H1 (cell line): ENCODE measurements at regions not wholly inside any gene's neighbourhood (a gene's known extent, or its start where the extent isn't known, plus 50 kb on each side); places are given as distances from the start of the nearest gene placed in this dataset.

Experiments used
- CTCF ChIA-PET: fragments of 300-600 bp; sonication (Branson Sonifier 250); formaldehyde crosslinking; loops from one replicate; lab custom pipeline; 2021; ENCODE audit not compliant: partially characterized antibody; lab: Charles Lee
- POLR2A ChIA-PET: fragments of 300-600 bp; sonication (Branson Sonifier 250); formaldehyde crosslinking; loops from one replicate; lab custom pipeline; 2021; ENCODE audit warnings: inconsistent platforms; ENCODE audit not compliant: partially characterized antibody; lab: Charles Lee
- DNase-seq, 2 experiments: peaks; one replicate each; pipeline versions ENCODE4 v3.0.0 to v3.0.0-alpha.2; 2010 to 2022; ENCODE audit warnings: low spot score in 2 of 2, low read depth in 1 of 2, mixed read lengths in 1 of 2
- FAIRE-seq: peaks from 2 replicates; lab custom pipeline; 2011; peaks lifted over from hg19 to GRCh38; lab: Jason Lieb, UNC
- H2AFZ ChIP-seq: 2 replicates; pipeline ENCODE4 v1.8.1; 2012; ENCODE audit warnings: low read length, inconsistent platforms
- H2AK5ac ChIP-seq: 2 replicates; pipeline ENCODE4 v1.6.1; 2013; ENCODE audit warnings: low read depth, low read length
- H2BK120ac ChIP-seq: replicated peaks from 2 replicates; pipeline ENCODE3; 2013; ENCODE audit warnings: low read depth, low read length, inconsistent platforms
- H2BK12ac ChIP-seq: 2 replicates; pipeline ENCODE4 v1.6.1; 2013; ENCODE audit warnings: low read depth, low read length
- H2BK15ac ChIP-seq: 2 replicates; pipeline ENCODE4 v1.6.1; 2013; ENCODE audit warnings: low read length
- H2BK20ac ChIP-seq: 2 replicates; pipeline ENCODE4 v1.6.1; 2013; ENCODE audit warnings: low read length
- H2BK5ac ChIP-seq: 2 replicates; pipeline ENCODE4 v1.6.1; 2013; ENCODE audit warnings: low read depth, low read length
- H3K14ac ChIP-seq: 2 replicates; pipeline ENCODE4 v1.6.1; 2013; ENCODE audit warnings: inconsistent platforms; ENCODE audit not compliant: insufficient read length
- H3K18ac ChIP-seq: 2 replicates; pipeline ENCODE4 v1.6.1; 2013; ENCODE audit warnings: low read length; ENCODE audit errors: extremely low read depth
- H3K23ac ChIP-seq: 2 replicates; pipeline ENCODE4 v1.6.1; 2013; ENCODE audit warnings: inconsistent platforms; ENCODE audit not compliant: insufficient read length
- H3K23me2 ChIP-seq: 2 replicates; pipeline ENCODE4 v1.6.1; 2013; ENCODE audit warnings: low read depth, low read length
- H3K27ac ChIP-seq: 2 replicates; pipeline ENCODE4 v1.6.1; 2011; ENCODE audit warnings: low read depth, low read length, inconsistent platforms
- H3K27me3 ChIP-seq, 4 experiments: replicated peaks in 1 of 4; 1 replicate in 1 of 4; 2 replicates in 3 of 4; pipeline versions ENCODE4 v1.6.1 to v1.8.1; 2011 to 2013; ENCODE audit warnings: low read length in 3 of 4, mild to moderate bottlenecking in 3 of 4, inconsistent platforms in 2 of 4, mixed read lengths in 2 of 4, moderate library complexity in 1 of 4; ENCODE audit not compliant: control insufficient read depth in 3 of 4, insufficient read depth in 3 of 4; ENCODE audit errors: extremely low read depth in 1 of 4
- H3K36me3 ChIP-seq, 4 experiments: 2 replicates each; pipeline versions ENCODE4 v1.6.1 to v1.8.1; 2011 to 2013; ENCODE audit warnings: mild to moderate bottlenecking in 4 of 4, low read length in 3 of 4, moderate library complexity in 2 of 4, control low read depth in 1 of 4, inconsistent platforms in 1 of 4; ENCODE audit not compliant: insufficient read depth in 4 of 4, control insufficient read depth in 2 of 4
- H3K4ac ChIP-seq: replicated peaks from 2 replicates; pipeline ENCODE3; 2013; ENCODE audit warnings: low read length, low read depth, mixed read lengths, inconsistent platforms; ENCODE audit not compliant: insufficient read length
- H3K4me1 ChIP-seq, 4 experiments: replicated peaks in 1 of 4; 1 replicate in 1 of 4; 2 replicates in 3 of 4; pipeline versions ENCODE4 v1.6.1 to v1.8.1; 2011 to 2013; ENCODE audit warnings: low read length in 3 of 4, inconsistent platforms in 2 of 4, mixed read lengths in 1 of 4; ENCODE audit not compliant: insufficient read depth in 4 of 4, control insufficient read depth in 3 of 4
- H3K4me2 ChIP-seq, 2 experiments: 2 replicates each; pipeline versions ENCODE4 v1.6.1 to v1.8.1; 2011 to 2013; ENCODE audit warnings: low read depth in 2 of 2, low read length in 2 of 2, control low read depth in 1 of 2, inconsistent platforms in 1 of 2, mild to moderate bottlenecking in 1 of 2; ENCODE audit not compliant: insufficient read depth in 1 of 2
- H3K4me3 ChIP-seq, 4 experiments: fragments of 200-600, 300-600 bp in 1 of 4; sonication (generic), shearing (Covaris generic), sonication (Bioruptor Twin) in 1 of 4; 2 replicates each; pipeline versions ENCODE4 v1.5.1 to v1.8.1; 2011 to 2016; ENCODE audit warnings: low read length in 4 of 4, low read depth in 3 of 4, control low read depth in 2 of 4, inconsistent platforms in 2 of 4, mild to moderate bottlenecking in 2 of 4, mixed read lengths in 1 of 4, moderate library complexity in 1 of 4; ENCODE audit not compliant: insufficient read depth in 2 of 4; ENCODE audit errors: extremely low read depth in 1 of 4
- H3K56ac ChIP-seq: replicated peaks from 2 replicates; pipeline ENCODE3; 2013; ENCODE audit warnings: low read depth, mild to moderate bottlenecking, mixed read lengths, low read length, inconsistent platforms; ENCODE audit not compliant: insufficient read length
- H3K79me1 ChIP-seq: 2 replicates; pipeline ENCODE4 v1.6.1; 2013; ENCODE audit warnings: low read depth, low read length, control low read depth
- H3K79me2 ChIP-seq, 2 experiments: 2 replicates each; pipeline versions ENCODE4 v1.6.1 to v1.8.1; 2012 to 2013; ENCODE audit warnings: low read length in 2 of 2, mild to moderate bottlenecking in 2 of 2, inconsistent platforms in 1 of 2; ENCODE audit not compliant: insufficient read depth in 2 of 2, control insufficient read depth in 1 of 2
- H3K9ac ChIP-seq, 4 experiments: replicated peaks in 1 of 4; 1 replicate in 1 of 4; 2 replicates in 3 of 4; pipeline versions ENCODE4 v1.6.1 to v1.8.1; 2011 to 2013; ENCODE audit warnings: low read depth in 3 of 4, low read length in 3 of 4, control low read depth in 2 of 4, mild to moderate bottlenecking in 2 of 4, moderate library complexity in 2 of 4, inconsistent platforms in 1 of 4; ENCODE audit errors: extremely low read depth in 1 of 4
- H3K9me3 ChIP-seq, 2 experiments: 2 replicates each; pipeline versions ENCODE4 v1.6.1 to v1.8.1; 2012 to 2013; ENCODE audit warnings: mild to moderate bottlenecking in 2 of 2, moderate library complexity in 2 of 2, control low read depth in 1 of 2, inconsistent platforms in 1 of 2, low read depth in 1 of 2, low read length in 1 of 2, mixed read lengths in 1 of 2; ENCODE audit not compliant: insufficient read depth in 2 of 2
- H4K20me1 ChIP-seq, 2 experiments: replicated peaks in 1 of 2; 2 replicates each; pipeline versions ENCODE3 to v1.8.1; 2011 to 2013; ENCODE audit warnings: inconsistent platforms in 2 of 2, low read length in 2 of 2, mild to moderate bottlenecking in 1 of 2; ENCODE audit not compliant: insufficient read depth in 2 of 2, control insufficient read depth in 1 of 2
- H4K5ac ChIP-seq: 2 replicates; pipeline ENCODE4 v1.6.1; 2013; ENCODE audit warnings: low read length, low read depth, mixed read lengths, inconsistent platforms; ENCODE audit not compliant: insufficient read length
- H4K8ac ChIP-seq: 2 replicates; pipeline ENCODE4 v1.8.0; 2013; ENCODE audit warnings: mild to moderate bottlenecking, moderate library complexity, low read length, inconsistent platforms; ENCODE audit not compliant: insufficient read depth; ENCODE audit errors: extremely low read depth
- H4K91ac ChIP-seq: replicated peaks from 2 replicates; pipeline ENCODE3; 2013; ENCODE audit warnings: low read length, mixed read lengths, inconsistent platforms; ENCODE audit not compliant: insufficient read length
- BACH1 ChIP-seq: IDR thresholded peaks from 2 replicates; pipeline ENCODE4 v1.6.1; 2012; ENCODE audit warnings: low read length, improper control_type of control experiment
- CBX5 ChIP-seq: fragments of 300-800, 300-1000 bp; sonication (generic); IDR thresholded peaks from 2 replicates; pipeline ENCODE4 v1.7.1; 2016; ENCODE audit warnings: antibody characterized with exemption, low read length, low read depth
- CHD2 ChIP-seq: IDR thresholded peaks from 2 replicates; pipeline ENCODE4 v1.6.1; 2012; ENCODE audit warnings: low read length, improper control_type of control experiment
- CTCF ChIP-seq, 3 experiments: IDR thresholded peaks; 1 replicate in 2 of 3; 2 replicates in 1 of 3; pipeline versions ENCODE4 v1.5.1 to v1.6.1; 2011; ENCODE audit warnings: low read length in 3 of 3, mild to moderate bottlenecking in 3 of 3, inconsistent platforms in 2 of 3, low read depth in 1 of 3, moderate library complexity in 1 of 3; ENCODE audit not compliant: insufficient read depth in 1 of 3; ENCODE audit errors: control extremely low read depth in 1 of 3
- EGR1 ChIP-seq: IDR thresholded peaks from 2 replicates; pipeline ENCODE4 v1.6.1; 2011; ENCODE audit warnings: low read depth, low read length, borderline replicate concordance
- EZH2 ChIP-seq: fragments of 200-600 bp; sonication (generic); IDR thresholded peaks from 2 replicates; pipeline ENCODE4 v1.7.1; 2012; ENCODE audit warnings: low read depth, mild to moderate bottlenecking, moderate library complexity, low read length, inconsistent platforms; ENCODE audit not compliant: severe bottlenecking
- HDAC6 ChIP-seq: IDR thresholded peaks from one replicate; pipeline ENCODE4 v1.7.1; 2012; ENCODE audit warnings: low read depth, mild to moderate bottlenecking, inconsistent platforms, low read length, moderate library complexity
- POLR2A ChIP-seq, 2 experiments: IDR thresholded peaks; 1 replicate in 1 of 2; 2 replicates in 1 of 2; pipeline ENCODE4 v1.6.1; 2011; ENCODE audit warnings: low read depth in 2 of 2, low read length in 2 of 2, mild to moderate bottlenecking in 2 of 2; ENCODE audit errors: control extremely low read depth in 1 of 2
- RFX5 ChIP-seq: IDR thresholded peaks from 2 replicates; pipeline ENCODE4 v1.6.1; 2011; ENCODE audit warnings: low read depth, low read length, improper control_type of control experiment, borderline replicate concordance
- RNF2 ChIP-seq: fragments of 200-900, 300-1000 bp; sonication (generic); IDR thresholded peaks from 2 replicates; pipeline ENCODE4 v1.7.1; 2016; ENCODE audit warnings: borderline replicate concordance, low read depth, mild to moderate bottlenecking, antibody characterized with exemption, low read length; ENCODE audit not compliant: poor library complexity, severe bottlenecking; ENCODE audit errors: missing control alignments
- SIX5 ChIP-seq: IDR thresholded peaks from 2 replicates; pipeline ENCODE4 v1.6.1; 2011; ENCODE audit warnings: mild to moderate bottlenecking, low read depth, low read length
- SP4 ChIP-seq: IDR thresholded peaks from 2 replicates; pipeline ENCODE4 v1.6.1; 2012; ENCODE audit warnings: low read length, inconsistent platforms
- TBP ChIP-seq: IDR thresholded peaks from 2 replicates; pipeline ENCODE4 v1.6.1; 2011; ENCODE audit warnings: low read depth, low read length, improper control_type of control experiment
- TCF12 ChIP-seq: IDR thresholded peaks from 2 replicates; pipeline ENCODE4 v1.6.1; 2011; ENCODE audit warnings: low read depth, mild to moderate bottlenecking, low read length
- WGBS, 2 experiments: shearing (Covaris generic) in 1 of 2; methylation state at CpG; one replicate each; pipeline versions ENCODE4 v1.1.6 to v1.1.7; 2013 to 2015; ENCODE audit warnings: low lambda C conversion rate in 2 of 2, mixed read lengths in 2 of 2, inconsistent platforms in 1 of 2, low coverage in 1 of 2, missing lambda C conversion rate in 1 of 2; ENCODE audit not compliant: insufficient replicate concordance in 2 of 2, insufficient coverage in 1 of 2, insufficient read length in 1 of 2; ENCODE audit errors: extremely low coverage in 1 of 2, missing lambda C conversion rate in 1 of 2; 5-methylcytosine and 5-hydroxymethylcytosine counted together

- H3K4me2 ChIP-seq = no peak overlapping the region
- H2AK5ac ChIP-seq = no peak overlapping the region
- H3K79me2 ChIP-seq = no peaks in the 10 kb centered on the region
- no peak overlapping the region for H2BK12ac ChIP-seq
- no peak overlapping the region for H4K5ac ChIP-seq
- H4K91ac ChIP-seq = no peak overlapping the region
- no peaks in the 10 kb centered on the region for H3K4me1 ChIP-seq
- no peak overlapping the region for H3K18ac ChIP-seq
- H3K9me3 ChIP-seq = 0 out of 4 replicates have a peak, but pooled peaks cover 0 to 5% of the 10 kb centered on the region in 2 experiments
- H3K27me3 ChIP-seq = no peaks in the 10 kb centered on the region
- no peaks in the 10 kb centered on the region for H3K79me1 ChIP-seq
- H2AFZ ChIP-seq = no peak overlapping the region
- H3K14ac ChIP-seq = no peak overlapping the region
- H2BK20ac ChIP-seq = no peak overlapping the region
- TF ChIP-seq SIX5 (no peak), RNF2 (no peak), CHD2 (no peak), TBP (no peak), SP4 (no peak), RFX5 (no peak), EZH2 (no peak), CBX5 (no peak), POLR2A (IDR thresholded peaks at IDR 0.05; ENCODE audit: control extremely low read depth in 1 of 2, low read depth in 2 of 2, low read length in 2 of 2) (no peak), CTCF (IDR thresholded peaks at IDR 0.05; ENCODE audit: control extremely low read depth in 1 of 3, insufficient read depth in 1 of 3, low read depth in 1 of 3, low read length in 3 of 3) (no peak), EGR1 (no peak), TCF12 (no peak), HDAC6 (no peak), BACH1 (no peak)
- H3K36me3 ChIP-seq = no peaks in the 10 kb centered on the region
- no peak overlapping the region for H3K4ac ChIP-seq
- H2BK120ac ChIP-seq = no peak overlapping the region
- H4K8ac ChIP-seq = no peak overlapping the region
- POLR2A ChIA-PET = no interaction called here
- H3K56ac ChIP-seq = no peak overlapping the region
- H4K20me1 ChIP-seq = no peaks in the 10 kb centered on the region
- H3K23me2 ChIP-seq = no peaks in the 10 kb centered on the region
- H3K23ac ChIP-seq = no peak overlapping the region
- H3K9ac ChIP-seq = no peak overlapping the region
- CTCF ChIA-PET = no interaction called here
- FAIRE-seq = no peak
- H2BK5ac ChIP-seq = no peak overlapping the region
- DNase-seq = no peak
- no peak overlapping the region for H3K4me3 ChIP-seq
- H2BK15ac ChIP-seq = no peak overlapping the region
- WGBS, 2 experiments = 94% methylated on average over 3 of the region's 3 CpGs; no CpG with 5 or more reads in 1 of the 2 experiments
- H3K27ac ChIP-seq = no peak overlapping the region
Observed at GRCh38 chr20:43781215-43781614, 54.4 kb upstream of the GTSF1L start.
